HUES64 (cell line): ENCODE measurements at regions not wholly inside any gene's neighbourhood (a gene's known extent, or its start where the extent isn't known, plus 50 kb on each side); places are given as distances from the start of the nearest gene placed in this dataset.

Source experiments
- H3K27ac ChIP-seq: 2 replicates; pipeline ENCODE4 v1.7.0; 2013; ENCODE audit warnings: low read depth, low read length, inconsistent platforms
- H3K27me3 ChIP-seq: 2 replicates; pipeline ENCODE4 v1.6.1; 2013; ENCODE audit warnings: mild to moderate bottlenecking, low read length; ENCODE audit not compliant: insufficient read depth
- H3K36me3 ChIP-seq: 2 replicates; pipeline ENCODE4 v1.6.1; 2013; ENCODE audit warnings: mild to moderate bottlenecking, low read length; ENCODE audit not compliant: insufficient read depth
- H3K4me1 ChIP-seq: 2 replicates; pipeline ENCODE4 v1.6.1; 2013; ENCODE audit warnings: mild to moderate bottlenecking, low read length, moderate library complexity; ENCODE audit not compliant: insufficient read depth
- H3K4me3 ChIP-seq: 2 replicates; pipeline ENCODE4 v1.5.1; 2013; ENCODE audit warnings: mild to moderate bottlenecking, low read length, moderate library complexity
- H3K9ac ChIP-seq: 2 replicates; pipeline ENCODE4 v1.6.1; 2013; ENCODE audit warnings: mild to moderate bottlenecking, low read depth, low read length
- H3K9me3 ChIP-seq: 2 replicates; pipeline ENCODE4 v1.6.1; 2013; ENCODE audit warnings: low read depth, low read length; ENCODE audit not compliant: insufficient read depth
- WGBS: fragments of 150-250, 120-280 bp; methylation state at CpG from one replicate; pipeline ENCODE4 v1.1.7; 2013; ENCODE audit warnings: missing lambda C conversion rate; 5-methylcytosine and 5-hydroxymethylcytosine counted together

DNA sequence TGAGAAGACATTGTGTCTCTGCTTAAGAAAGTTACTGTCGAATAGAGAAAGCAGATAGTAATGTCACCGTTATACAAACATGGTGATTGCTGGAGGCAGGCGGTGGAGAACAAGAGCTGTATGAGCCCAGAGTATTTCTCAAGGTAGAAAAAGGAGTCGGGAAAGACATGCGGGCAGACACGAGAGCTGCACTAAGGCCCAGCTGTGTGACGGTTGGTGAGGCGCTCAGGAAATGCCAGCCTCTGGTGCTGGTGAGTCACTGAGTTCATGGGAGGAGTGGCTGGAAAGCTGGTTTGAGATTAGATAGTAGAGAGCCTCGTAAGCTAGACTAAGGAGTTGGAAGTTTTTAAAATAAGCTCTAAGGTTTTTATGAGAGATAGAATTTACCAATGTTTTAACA lies 390.9 kb upstream of the TRIB2 start:
- Histone ChIP-seq H3K4me3 (no peak overlapping the region), H3K9me3 (no peaks in the 10 kb centered on the region), H3K9ac (no peak overlapping the region), H3K4me1 (no peaks in the 10 kb centered on the region; the same call in 1 of the 2 replicates), H3K27ac (no peak overlapping the region), H3K27me3 (no peaks in the 10 kb centered on the region), H3K36me3 (no peaks in the 10 kb centered on the region)
- 90% methylated on average over 9 of the region's 9 CpGs for WGBS

DNA sequence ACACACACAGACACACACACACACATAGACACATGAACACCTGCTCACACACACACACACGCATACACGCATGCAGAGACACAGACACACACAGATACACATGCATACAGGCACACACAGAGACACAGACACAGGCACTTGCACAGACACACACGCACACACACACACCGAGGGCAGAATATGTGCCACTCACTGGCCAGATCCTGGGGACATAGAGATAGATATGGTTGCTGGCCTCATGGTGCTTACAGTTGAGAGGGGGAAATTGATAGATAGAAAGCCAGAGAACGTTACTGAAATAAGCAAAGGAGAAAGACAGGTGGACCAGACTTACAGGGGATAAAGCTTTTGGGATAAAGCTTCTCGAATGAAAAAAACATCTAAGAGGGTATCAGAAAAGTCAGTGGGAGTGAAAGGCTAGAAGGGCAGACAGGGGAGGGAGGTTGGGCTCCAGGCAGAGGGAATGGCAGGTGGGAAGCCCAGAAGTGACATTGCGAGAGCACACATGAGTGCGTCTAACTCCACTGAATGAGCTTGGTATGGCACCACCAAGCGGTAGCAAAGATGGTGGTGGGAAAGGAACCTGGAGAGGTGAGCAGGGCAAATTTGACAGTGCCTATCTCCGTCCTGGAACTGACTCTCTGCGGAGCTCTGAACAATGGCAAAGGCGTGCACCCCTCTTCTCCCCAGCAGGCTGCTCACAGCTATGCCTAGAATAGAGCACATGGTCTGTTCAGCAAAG lies 390.1 kb upstream of the TRIB2 start:
- WGBS: 90% methylated on average over 12 of the region's 12 CpGs
- H3K27me3 ChIP-seq: no peaks in the 10 kb centered on the region
- H3K9me3 ChIP-seq: no peaks in the 10 kb centered on the region
- no peak overlapping the region for H3K27ac ChIP-seq
- no peak overlapping the region for H3K9ac ChIP-seq
- H3K36me3 ChIP-seq: no peaks in the 10 kb centered on the region
- H3K4me3 ChIP-seq: no peak overlapping the region
- no peaks in the 10 kb centered on the region; the same call in 1 of the 2 replicates for H3K4me1 ChIP-seq

DNA sequence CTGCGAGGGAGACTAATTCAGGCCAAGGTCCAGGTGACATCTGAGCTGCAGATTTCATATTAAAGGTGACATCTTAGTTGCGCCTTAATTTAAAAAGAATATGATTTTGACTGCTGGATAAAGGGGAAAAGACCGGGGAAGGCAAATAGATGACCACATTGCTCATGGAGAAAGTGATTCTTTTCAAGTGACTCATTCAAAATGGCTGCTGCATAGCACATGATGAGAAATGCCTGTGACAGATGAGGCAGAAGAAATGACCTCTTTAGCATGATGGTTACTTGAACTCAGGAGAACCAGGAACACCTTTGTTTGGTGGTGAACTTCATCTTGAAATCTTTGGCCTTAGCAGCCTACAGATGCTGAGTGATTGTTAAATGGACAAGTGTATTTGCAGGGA lies 385.8 kb upstream of the TRIB2 start:
- WGBS: 93% methylated on average over 3 of the region's 3 CpGs
- Histone ChIP-seq H3K36me3 (no peaks in the 10 kb centered on the region), H3K27ac (no peak overlapping the region), H3K9me3 (no peaks in the 10 kb centered on the region), H3K4me1 (no peaks in the 10 kb centered on the region), H3K27me3 (no peaks in the 10 kb centered on the region), H3K4me3 (no peak overlapping the region), H3K9ac (no peak overlapping the region)

DNA sequence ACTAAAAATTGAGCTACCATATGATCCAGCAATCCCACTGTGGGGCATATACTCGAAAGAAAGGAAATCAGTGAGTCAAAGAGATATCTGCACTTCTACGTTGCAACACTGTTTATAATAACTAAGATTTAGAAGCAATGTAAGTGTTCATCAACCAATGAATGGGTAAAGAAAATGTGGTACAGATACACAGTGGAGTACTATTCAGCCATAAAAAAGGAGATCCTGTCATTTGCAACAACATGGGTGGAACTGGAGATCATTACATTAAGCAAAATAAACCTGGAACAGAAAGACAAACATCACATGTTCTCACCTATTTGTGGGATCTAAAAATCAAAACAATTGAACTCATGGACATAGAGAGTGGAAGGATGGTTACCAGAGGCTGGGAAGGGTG lies 385.0 kb upstream of the TRIB2 start:
- Histone ChIP-seq H3K9me3 (no peaks in the 10 kb centered on the region), H3K4me3 (no peak overlapping the region), H3K27me3 (no peaks in the 10 kb centered on the region), H3K36me3 (no peaks in the 10 kb centered on the region), H3K9ac (no peak overlapping the region), H3K27ac (no peak overlapping the region), H3K4me1 (no peaks in the 10 kb centered on the region)
- 95% methylated on average over 2 of the region's 2 CpGs for WGBS

DNA sequence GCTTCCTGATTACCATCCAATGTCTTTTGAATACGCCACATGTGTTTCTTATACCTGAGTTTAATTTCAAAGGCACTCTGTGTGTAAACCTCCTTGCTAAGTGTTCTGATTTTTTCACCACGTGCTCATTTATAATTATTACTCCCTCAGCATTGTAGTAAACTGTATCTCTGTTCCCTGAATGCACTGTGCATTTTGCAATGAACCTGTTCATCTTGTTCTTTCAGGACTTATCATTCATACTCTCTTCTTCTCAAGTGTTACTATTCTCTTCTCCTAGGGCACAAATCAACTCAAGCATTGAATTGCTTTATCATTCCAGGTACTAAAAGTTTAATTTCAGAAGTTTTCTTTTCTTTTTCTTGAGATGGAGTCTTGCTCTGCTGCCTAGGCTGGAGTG lies 383.4 kb upstream of the TRIB2 start:
- Histone ChIP-seq H3K9ac (no peak overlapping the region), H3K4me1 (no peaks in the 10 kb centered on the region), H3K4me3 (no peak overlapping the region), H3K27ac (no peak overlapping the region), H3K36me3 (no peaks in the 10 kb centered on the region), H3K9me3 (no peaks in the 10 kb centered on the region), H3K27me3 (no peaks in the 10 kb centered on the region)
- WGBS: 88% methylated on average over 2 of the region's 2 CpGs

DNA sequence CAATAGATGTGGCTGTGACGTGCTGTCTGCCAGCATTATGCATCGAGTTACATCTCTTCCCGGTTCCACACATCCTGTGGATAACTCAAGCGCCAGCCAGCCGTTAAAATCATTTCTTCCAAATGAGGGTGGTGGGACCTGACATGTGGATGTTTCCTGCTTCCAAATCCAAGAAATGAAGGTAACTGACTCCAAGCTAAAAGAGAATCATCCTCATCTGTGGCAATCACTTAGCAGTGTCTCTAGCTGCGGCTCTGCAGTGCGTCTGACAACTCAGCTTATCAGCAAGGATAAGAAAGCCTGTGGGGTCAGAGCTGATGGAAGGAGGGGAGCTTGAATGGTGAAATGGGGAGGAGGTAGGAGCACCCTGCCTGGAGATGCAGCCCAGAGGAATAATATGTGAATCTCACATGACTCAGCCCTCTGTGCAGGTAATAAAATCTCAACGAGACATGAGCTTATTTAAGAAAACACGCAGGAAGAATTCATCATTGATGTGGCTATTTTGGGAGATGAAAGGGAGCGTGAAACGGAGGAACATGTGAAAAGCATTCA lies 382.2 kb upstream of the TRIB2 start:
- H3K36me3 ChIP-seq: no peaks in the 10 kb centered on the region

DNA sequence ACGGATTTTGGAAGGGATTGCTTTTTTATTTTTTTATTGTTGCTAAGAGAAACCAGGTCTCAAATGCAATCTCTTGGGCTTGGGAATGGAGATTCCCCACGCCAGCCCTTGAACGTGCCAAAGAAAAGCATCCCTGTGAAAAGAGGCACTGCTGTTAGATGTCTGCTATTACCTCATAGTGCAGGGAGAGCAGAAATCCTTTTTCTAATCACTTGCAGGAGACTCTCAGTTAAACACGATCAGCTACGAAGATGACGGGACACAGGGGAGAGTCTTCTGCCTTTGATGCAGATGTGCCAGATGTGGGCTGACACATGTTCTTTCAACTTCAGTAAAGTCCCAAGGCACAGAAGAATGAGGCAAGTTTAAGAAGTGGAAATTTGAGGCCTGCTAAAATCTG lies 381.6 kb upstream of the TRIB2 start:
- no peak overlapping the region for H3K9ac ChIP-seq
- no peak overlapping the region for H3K27ac ChIP-seq
- no peaks in the 10 kb centered on the region for H3K27me3 ChIP-seq
- H3K36me3 ChIP-seq: no peaks in the 10 kb centered on the region
- no peaks in the 10 kb centered on the region for H3K9me3 ChIP-seq
- H3K4me1 ChIP-seq: no peaks in the 10 kb centered on the region
- no peak overlapping the region for H3K4me3 ChIP-seq
- 76% methylated on average over 6 of the region's 6 CpGs for WGBS

More for the DNA sequence above, 382.2 kb upstream of the TRIB2 start:
- Histone ChIP-seq H3K27ac (no peak overlapping the region), H3K9ac (no peak overlapping the region), H3K27me3 (no peaks in the 10 kb centered on the region), H3K9me3 (no peaks in the 10 kb centered on the region), H3K4me1 (no peaks in the 10 kb centered on the region), H3K4me3 (no peak overlapping the region)
- 93% methylated on average over 11 of the region's 11 CpGs for WGBS

DNA sequence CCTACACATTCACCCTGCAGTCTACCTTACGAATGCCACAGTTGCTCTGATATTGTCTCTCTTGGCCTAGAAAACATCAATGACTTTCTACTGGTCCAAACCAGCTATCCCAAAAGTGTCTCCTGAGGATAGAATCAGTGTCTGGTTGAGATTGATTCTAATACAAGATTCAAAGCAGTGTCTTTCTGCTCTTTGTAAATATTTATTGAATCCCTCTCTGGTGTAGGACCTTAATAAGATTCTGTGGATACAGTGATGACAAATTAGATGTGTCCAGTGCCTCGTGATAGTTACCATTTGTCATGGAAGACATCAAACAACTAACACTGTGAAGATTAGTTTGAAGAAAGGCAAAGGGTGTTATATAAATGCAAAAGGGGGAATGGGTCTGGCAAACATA lies 380.7 kb upstream of the TRIB2 start:
- Histone ChIP-seq H3K36me3 (no peaks in the 10 kb centered on the region), H3K27me3 (no peaks in the 10 kb centered on the region), H3K4me1 (no peaks in the 10 kb centered on the region), H3K9ac (no peak overlapping the region), H3K4me3 (no peak overlapping the region), H3K9me3 (no peaks in the 10 kb centered on the region), H3K27ac (no peak overlapping the region)
- WGBS: 89% methylated on average over 2 of the region's 2 CpGs

DNA sequence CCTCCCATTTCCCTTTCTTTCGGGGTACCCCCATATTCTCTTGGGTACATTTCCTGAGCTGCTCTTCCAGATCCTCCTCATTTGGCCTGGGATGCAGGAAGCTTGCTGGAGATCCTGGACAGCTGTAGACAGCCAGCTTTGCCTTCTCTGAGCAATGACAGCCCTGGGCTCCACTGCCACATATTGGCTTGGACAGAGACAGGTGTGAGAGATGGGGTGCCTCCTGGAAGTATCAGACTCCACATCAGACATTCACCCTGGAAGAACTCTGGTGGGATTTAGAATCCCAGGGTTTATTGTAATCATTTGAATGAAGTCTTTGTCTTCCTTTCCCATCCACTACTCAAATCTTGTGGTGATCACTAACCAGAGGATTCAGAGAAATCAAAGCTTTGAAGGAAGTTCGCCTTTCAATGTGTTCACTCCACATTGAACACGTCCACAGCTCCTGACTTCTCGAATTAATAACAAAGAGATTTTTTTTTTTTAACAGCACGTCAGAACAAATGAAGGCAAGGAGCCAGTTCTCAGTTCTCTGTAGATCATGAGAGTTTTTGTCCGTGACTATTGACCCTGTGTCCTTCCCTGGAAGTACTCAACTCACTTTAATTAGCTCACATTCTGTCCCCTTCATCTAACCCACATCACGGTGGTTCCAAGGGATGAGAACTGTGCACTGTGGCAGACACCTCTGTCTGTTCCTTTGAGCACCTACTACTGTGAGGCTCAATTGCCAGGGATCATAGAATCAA lies 377.6 kb upstream of the TRIB2 start:
- Histone ChIP-seq H3K36me3 (no peaks in the 10 kb centered on the region), H3K27me3 (no peaks in the 10 kb centered on the region)

DNA sequence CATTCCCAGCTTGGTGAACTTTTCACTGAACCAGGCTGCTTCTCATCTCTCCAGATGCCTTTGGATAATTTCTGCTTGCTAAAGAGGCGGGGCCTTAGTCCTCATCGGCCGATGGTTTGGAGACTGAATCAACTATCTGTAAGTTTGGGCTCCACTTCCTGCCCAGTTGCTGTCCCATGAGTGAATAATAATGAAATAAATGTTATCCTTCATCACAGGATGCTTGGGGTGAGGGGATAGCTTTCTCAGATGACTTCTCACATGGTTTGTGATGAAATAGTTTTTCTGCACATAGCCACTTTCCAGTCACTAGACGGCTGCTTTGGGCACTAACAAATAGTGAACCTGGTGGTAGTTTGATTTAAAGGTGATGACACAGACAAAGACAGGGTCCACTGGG lies 376.6 kb upstream of the TRIB2 start:
- Histone ChIP-seq H3K9ac (no peak overlapping the region), H3K4me1 (no peaks in the 10 kb centered on the region), H3K27me3 (no peaks in the 10 kb centered on the region), H3K36me3 (no peaks in the 10 kb centered on the region), H3K4me3 (no peak overlapping the region), H3K27ac (no peak overlapping the region), H3K9me3 (no peaks in the 10 kb centered on the region)
- WGBS: 72% methylated on average over 4 of the region's 4 CpGs

More for the DNA sequence above, 377.6 kb upstream of the TRIB2 start:
- Histone ChIP-seq H3K9ac (no peak overlapping the region), H3K9me3 (no peaks in the 10 kb centered on the region), H3K27ac (no peak overlapping the region), H3K4me1 (no peaks in the 10 kb centered on the region), H3K4me3 (no peak overlapping the region)
- 95% methylated on average over 7 of the region's 7 CpGs for WGBS

DNA sequence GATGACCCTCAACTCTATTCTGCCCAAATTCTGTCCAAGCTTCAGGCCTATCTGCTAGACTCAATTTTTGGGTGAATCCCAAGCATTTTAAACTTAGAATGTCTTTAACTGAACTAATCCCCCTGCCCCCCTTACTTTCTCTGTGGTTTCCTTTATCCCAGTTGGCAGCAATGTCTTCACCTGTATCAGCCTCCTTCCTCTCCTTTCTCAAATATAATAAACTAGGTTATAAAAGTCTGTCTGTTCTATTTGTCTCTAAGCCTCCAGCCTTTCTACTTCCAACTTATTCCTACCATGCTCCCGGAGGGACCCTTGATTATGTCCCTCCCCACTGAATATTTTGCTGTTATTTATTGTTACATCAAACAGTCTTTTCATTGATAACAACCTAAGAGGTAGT lies 375.5 kb upstream of the TRIB2 start:
- H3K9me3 ChIP-seq: no peaks in the 10 kb centered on the region
- H3K27me3 ChIP-seq: no peaks in the 10 kb centered on the region
- no CpG with 5 or more reads among the region's 1 CpG for WGBS
- no peak overlapping the region for H3K9ac ChIP-seq
- no peaks in the 10 kb centered on the region for H3K36me3 ChIP-seq
- H3K4me3 ChIP-seq: no peak overlapping the region
- H3K27ac ChIP-seq: no peak overlapping the region
- no peaks in the 10 kb centered on the region for H3K4me1 ChIP-seq
